H9 (cell line): ENCODE measurements at regions not wholly inside any gene's neighbourhood (a gene's known extent, or its start where the extent isn't known, plus 50 kb on each side); places are given as distances from the start of the nearest gene placed in this dataset.

Source experiments
- DNase-seq: peaks from one replicate; pipeline ENCODE4 v3.0.0-alpha.2; 2017
- H2AFZ ChIP-seq: one replicate; pipeline ENCODE4 v1.6.1; 2013; ENCODE audit warnings: mild to moderate bottlenecking, low read length, control low read depth, moderate library complexity
- H2AK5ac ChIP-seq: 2 replicates; pipeline ENCODE4 v1.6.1; 2013; ENCODE audit warnings: low read length, control low read depth, mixed read lengths; ENCODE audit not compliant: insufficient read length
- H2BK120ac ChIP-seq: one replicate; pipeline ENCODE4 v1.6.1; 2013; ENCODE audit warnings: low read depth, mild to moderate bottlenecking, low read length, control low read depth, inconsistent platforms; ENCODE audit not compliant: poor library complexity, severe bottlenecking
- H2BK12ac ChIP-seq: 2 replicates; pipeline ENCODE4 v1.6.1; 2013; ENCODE audit warnings: low read length, control low read depth, mixed read lengths, low read depth; ENCODE audit not compliant: insufficient read length
- H2BK15ac ChIP-seq: 2 replicates; pipeline ENCODE4 v1.6.1; 2013; ENCODE audit warnings: low read depth, low read length, control low read depth
- H2BK20ac ChIP-seq: one replicate; pipeline ENCODE4 v1.6.1; 2013; ENCODE audit warnings: low read depth, mild to moderate bottlenecking, low read length, control low read depth, inconsistent platforms; ENCODE audit not compliant: poor library complexity, severe bottlenecking
- H2BK5ac ChIP-seq: 2 replicates; pipeline ENCODE4 v1.6.1; 2013; ENCODE audit warnings: low read length, control low read depth, mixed read lengths; ENCODE audit not compliant: insufficient read length
- H3K14ac ChIP-seq: 2 replicates; pipeline ENCODE4 v1.6.1; 2013; ENCODE audit warnings: low read length, control low read depth; ENCODE audit not compliant: insufficient read depth
- H3K18ac ChIP-seq: 2 replicates; pipeline ENCODE4 v1.6.1; 2013; ENCODE audit warnings: low read depth, mild to moderate bottlenecking, mixed read lengths, low read length, control low read depth; ENCODE audit not compliant: insufficient read length
- H3K23ac ChIP-seq: 2 replicates; pipeline ENCODE4 v1.6.1; 2013; ENCODE audit warnings: low read length, control low read depth, mixed read lengths, low read depth; ENCODE audit not compliant: insufficient read length
- H3K23me2 ChIP-seq: 2 replicates; pipeline ENCODE4 v1.6.1; 2013; ENCODE audit warnings: low read depth, mild to moderate bottlenecking, mixed read lengths, low read length, control low read depth; ENCODE audit not compliant: insufficient read length, poor library complexity, severe bottlenecking
- H3K27ac ChIP-seq: 2 replicates; pipeline ENCODE4 v1.5.1; 2013; ENCODE audit warnings: low read length, control low read depth, mixed read lengths, low read depth; ENCODE audit not compliant: insufficient read length
- H3K27me3 ChIP-seq: 2 replicates; pipeline ENCODE4 v1.6.1; 2013; ENCODE audit warnings: low read length, control low read depth, inconsistent platforms; ENCODE audit not compliant: insufficient read depth
- H3K4ac ChIP-seq: 2 replicates; pipeline ENCODE4 v1.6.1; 2013; ENCODE audit warnings: low read depth, mild to moderate bottlenecking, control low read depth, inconsistent platforms, low read length, moderate library complexity
- H3K4me1 ChIP-seq: 2 replicates; pipeline ENCODE4 v1.6.1; 2013; ENCODE audit warnings: low read length, control low read depth, inconsistent platforms; ENCODE audit not compliant: insufficient read depth
- H3K4me2 ChIP-seq: 2 replicates; pipeline ENCODE4 v1.6.1; 2013; ENCODE audit warnings: low read length, control low read depth, mixed read lengths; ENCODE audit not compliant: insufficient read length, insufficient read depth
- H3K56ac ChIP-seq: 2 replicates; pipeline ENCODE4 v1.6.1; 2013; ENCODE audit warnings: low read depth, mild to moderate bottlenecking, mixed read lengths, low read length, control low read depth; ENCODE audit not compliant: insufficient read length
- H3K79me1 ChIP-seq: 2 replicates; pipeline ENCODE4 v1.6.1; 2013; ENCODE audit warnings: low read depth, mild to moderate bottlenecking, moderate library complexity, low read length, control low read depth, inconsistent platforms; ENCODE audit not compliant: insufficient read depth, poor library complexity, severe bottlenecking
- H3K79me2 ChIP-seq: 2 replicates; pipeline ENCODE4 v1.6.1; 2013; ENCODE audit warnings: low read length, control low read depth, inconsistent platforms; ENCODE audit not compliant: insufficient read depth
- H3K9ac ChIP-seq: 2 replicates; pipeline ENCODE4 v1.6.1; 2013; ENCODE audit warnings: low read length, control low read depth, mixed read lengths; ENCODE audit not compliant: insufficient read length; ENCODE audit errors: extremely low read depth
- H3K9me3 ChIP-seq: one replicate; pipeline ENCODE4 v1.6.1; 2013; ENCODE audit warnings: low read depth, low read length, inconsistent platforms; ENCODE audit not compliant: control insufficient read depth
- H3T11ph ChIP-seq: one replicate; pipeline ENCODE4 v1.6.1; 2013; ENCODE audit warnings: mild to moderate bottlenecking, low read length, control low read depth, inconsistent platforms
- H4K20me1 ChIP-seq: one replicate; pipeline ENCODE4 v1.6.1; 2013; ENCODE audit not compliant: control insufficient read depth, insufficient read length, insufficient read depth
- H4K5ac ChIP-seq: 2 replicates; pipeline ENCODE4 v1.6.1; 2013; ENCODE audit warnings: low read depth, mild to moderate bottlenecking, mixed read lengths, low read length, control low read depth; ENCODE audit not compliant: insufficient read length
- H4K8ac ChIP-seq: replicated peaks from 2 replicates; pipeline ENCODE4 v1.6.1; 2013; ENCODE audit warnings: low read length, control low read depth, mixed read lengths, low read depth; ENCODE audit not compliant: insufficient read length
- H4K91ac ChIP-seq: 2 replicates; pipeline ENCODE4 v1.6.1; 2013; ENCODE audit warnings: low read depth, mild to moderate bottlenecking, moderate library complexity, mixed read lengths, low read length, control low read depth; ENCODE audit not compliant: insufficient read length
- H3K27ac Mint-ChIP-seq, 3 experiments: 2 replicates in 2 of 3; 3 replicates in 1 of 3; pipeline ENCODE4 v1.8.0; 2020 to 2021; ENCODE audit warnings: mixed read lengths in 3 of 3, mild to moderate bottlenecking in 1 of 3, moderate library complexity in 1 of 3
- H3K27me3 Mint-ChIP-seq: 2 replicates; pipeline ENCODE4 v1.8.0; 2021; ENCODE audit warnings: low read depth, mild to moderate bottlenecking, moderate library complexity, mixed read lengths
- H3K36me3 Mint-ChIP-seq, 3 experiments: 2 replicates in 2 of 3; 3 replicates in 1 of 3; pipeline ENCODE4 v1.8.0; 2020 to 2021; ENCODE audit warnings: low read depth in 3 of 3, mixed read lengths in 3 of 3; ENCODE audit not compliant: insufficient read depth in 1 of 3
- H3K4me1 Mint-ChIP-seq, 2 experiments: 2 replicates each; pipeline ENCODE4 v1.8.0; 2020; ENCODE audit warnings: mixed read lengths in 2 of 2
- H3K4me3 Mint-ChIP-seq, 2 experiments: 2 replicates in 1 of 2; 3 replicates in 1 of 2; pipeline ENCODE4 v1.8.0; 2020 to 2021; ENCODE audit warnings: mild to moderate bottlenecking in 2 of 2, mixed read lengths in 2 of 2, moderate library complexity in 1 of 2
- H3K9me3 Mint-ChIP-seq, 2 experiments: 2 replicates in 1 of 2; 3 replicates in 1 of 2; pipeline ENCODE4 v1.8.0; 2020; ENCODE audit warnings: mild to moderate bottlenecking in 2 of 2, mixed read lengths in 2 of 2, moderate library complexity in 1 of 2
- CTCF ChIP-seq: fragments of 200-600 bp; sonication (generic); conservative IDR thresholded peaks from 3 replicates; pipeline ENCODE4 v1.8.0; 2021; ENCODE audit warnings: antibody characterized with exemption, mild to moderate bottlenecking

DNA sequence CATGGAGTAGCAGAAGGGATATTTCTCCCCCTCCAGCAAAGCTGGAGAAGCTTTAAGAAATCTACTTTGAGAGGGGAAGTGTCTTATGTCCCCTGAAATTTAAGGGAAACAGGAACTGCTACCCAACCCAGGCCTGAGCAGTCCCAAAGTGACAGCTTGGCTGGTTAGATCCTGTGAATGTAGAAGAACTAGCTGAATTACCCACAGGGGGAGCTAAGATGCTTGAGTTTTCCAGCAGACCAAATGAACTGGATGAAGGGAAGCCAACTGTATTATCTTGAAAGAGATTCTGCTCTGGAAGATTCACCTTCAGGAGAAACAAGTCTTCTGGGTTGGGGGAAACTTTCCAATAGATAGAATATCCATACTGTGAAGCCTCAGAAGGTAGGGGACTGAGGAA is 303.3 kb upstream of the MMS22L start:
- H2BK120ac ChIP-seq = no peak overlapping the region
- H3K9me3 ChIP-seq = no peaks in the 10 kb centered on the region
- Mint-ChIP-seq H3K4me1 (peaks cover 2 to 3% of the 10 kb centered on the region in 2 experiments), H3K4me3 (no peak overlapping the region), H3K27me3 (peaks cover 72% of the 10 kb centered on the region), H3K36me3 (no peaks in the 10 kb centered on the region), H3K9me3 (peaks cover 0 to under 1% of the 10 kb centered on the region in 2 experiments; a peak in 1 of 5 replicates), H3K27ac (no peak overlapping the region)
- H3K4me2 ChIP-seq = no peak overlapping the region
- H3K4ac ChIP-seq = no peak overlapping the region
- no peak overlapping the region for H3K23ac ChIP-seq
- H3K9ac ChIP-seq = no peak overlapping the region
- H4K91ac ChIP-seq = no peak overlapping the region
- H3K23me2 ChIP-seq = no peaks in the 10 kb centered on the region
- H3K79me1 ChIP-seq = no peaks in the 10 kb centered on the region
- peaks cover 17% of the 10 kb centered on the region for H3K27me3 ChIP-seq
- H2AK5ac ChIP-seq = no peak overlapping the region
- no peak overlapping the region for H4K8ac ChIP-seq
- peak; percentile 60; the same call in 2 of the 3 replicates for TF ChIP-seq CTCF
- no peak overlapping the region for H3T11ph ChIP-seq
- no peak for DNase-seq
- no peak overlapping the region for H3K18ac ChIP-seq
- no peak overlapping the region for H2BK5ac ChIP-seq
- H3K4me1 ChIP-seq = no peaks in the 10 kb centered on the region
- no peaks in the 10 kb centered on the region for H3K79me2 ChIP-seq
- no peak overlapping the region for H3K56ac ChIP-seq
- H2BK15ac ChIP-seq = no peak overlapping the region
- no peak overlapping the region for H2BK12ac ChIP-seq
- H3K27ac ChIP-seq = no peak overlapping the region
- H2BK20ac ChIP-seq = no peak overlapping the region
- no peak overlapping the region for H4K5ac ChIP-seq
- no peak overlapping the region for H2AFZ ChIP-seq
- no peak overlapping the region for H3K14ac ChIP-seq
- H4K20me1 ChIP-seq = no peaks in the 10 kb centered on the region
